ENCODE measurements at regions not wholly inside any gene's neighbourhood (a gene's known extent, or its start where the extent isn't known, plus 50 kb on each side); places are given as distances from the start of the nearest gene placed in this dataset.

- TF ChIP-seq CTCF (IDR thresholded peaks at IDR 0.05) (no peak), POLR2A (IDR thresholded peaks at IDR 0.05) (no peak)
Measured at GRCh38 chr10:36066850-36067249, 424.8 kb upstream of the FZD8 start.
